Endodermal cell (in vitro differentiated cells): ENCODE measurements at regions not wholly inside any gene's neighbourhood (a gene's known extent, or its start where the extent isn't known, plus 50 kb on each side); places are given as distances from the start of the nearest gene placed in this dataset.

Source experiments
- DNase-seq: peaks from one replicate; pipeline ENCODE4 v3.0.0-alpha.2; 2017
- H3K27ac ChIP-seq: 2 replicates; pipeline ENCODE4 v1.5.1; 2013; ENCODE audit warnings: mild to moderate bottlenecking, low read depth, low read length, moderate library complexity
- H3K27me3 ChIP-seq: 2 replicates; pipeline ENCODE4 v1.6.1; 2013; ENCODE audit warnings: mild to moderate bottlenecking, low read length, moderate library complexity; ENCODE audit not compliant: insufficient read depth, control insufficient read depth, poor library complexity, severe bottlenecking
- H3K36me3 ChIP-seq: 2 replicates; pipeline ENCODE4 v1.7.0; 2013; ENCODE audit warnings: mild to moderate bottlenecking, low read length, moderate library complexity; ENCODE audit not compliant: control insufficient read depth, insufficient read depth
- H3K4me1 ChIP-seq: one replicate; pipeline ENCODE4 v1.7.0; 2013; ENCODE audit warnings: low read length; ENCODE audit not compliant: control insufficient read depth, insufficient read depth
- H3K4me3 ChIP-seq: 2 replicates; pipeline ENCODE4 v1.5.1; 2013; ENCODE audit warnings: mild to moderate bottlenecking, low read length, moderate library complexity
- H3K9ac ChIP-seq: 2 replicates; pipeline ENCODE4 v1.6.1; 2013; ENCODE audit warnings: mild to moderate bottlenecking, low read length, moderate library complexity; ENCODE audit not compliant: poor library complexity, severe bottlenecking; ENCODE audit errors: extremely low read depth
- H3K9me3 ChIP-seq: 2 replicates; pipeline ENCODE4 v1.6.1; 2013; ENCODE audit warnings: mild to moderate bottlenecking, low read length, moderate library complexity; ENCODE audit not compliant: control insufficient read depth
- H3K27ac Mint-ChIP-seq: 2 replicates; pipeline ENCODE4 v1.8.0; 2020; ENCODE audit warnings: mixed read lengths
- H3K27me3 Mint-ChIP-seq: 2 replicates; pipeline ENCODE4 v1.8.0; 2021; ENCODE audit warnings: mild to moderate bottlenecking, mixed read lengths; ENCODE audit not compliant: insufficient read depth
- H3K36me3 Mint-ChIP-seq: 2 replicates; pipeline ENCODE4 v1.8.0; 2020; ENCODE audit warnings: low read depth, mixed read lengths
- H3K4me1 Mint-ChIP-seq: 2 replicates; pipeline ENCODE4 v1.8.0; 2020; ENCODE audit warnings: mixed read lengths
- H3K4me3 Mint-ChIP-seq: 2 replicates; pipeline ENCODE4 v1.8.0; 2020; ENCODE audit warnings: mild to moderate bottlenecking, moderate library complexity, mixed read lengths
- H3K9me3 Mint-ChIP-seq: 2 replicates; pipeline ENCODE4 v1.8.0; 2020; ENCODE audit warnings: mild to moderate bottlenecking, mixed read lengths
- CTCF ChIP-seq: fragments of 200-600 bp; sonication (generic); conservative IDR thresholded peaks from 2 replicates; pipeline ENCODE4 v1.5.0; 2021; ENCODE audit warnings: antibody characterized with exemption, mild to moderate bottlenecking
- WGBS, 2 experiments: methylation state at CpG; one replicate each; pipeline versions ENCODE4 v1.1.5 to v1.1.7; 2013; ENCODE audit warnings: missing lambda C conversion rate in 2 of 2, mixed read lengths in 1 of 2; ENCODE audit not compliant: insufficient coverage in 1 of 2, insufficient read length in 1 of 2; 5-methylcytosine and 5-hydroxymethylcytosine counted together

GRCh38 chr2:212831671-212832199 lies 293.1 kb upstream of the ERBB4 start:
- Mint-ChIP-seq H3K4me3 (no peak overlapping the region), H3K4me1 (no peaks in the 10 kb centered on the region), H3K27ac (no peak overlapping the region), H3K9me3 (peaks cover 23% of the 10 kb centered on the region), H3K36me3 (peaks cover 2% of the 10 kb centered on the region), H3K27me3 (no peaks in the 10 kb centered on the region)
- no peak for DNase-seq
- no peak for TF ChIP-seq CTCF
- no peak overlapping the region for H3K27ac ChIP-seq
- no peaks in the 10 kb centered on the region for H3K36me3 ChIP-seq
- no peaks in the 10 kb centered on the region for H3K9me3 ChIP-seq
- no peak overlapping the region for H3K4me3 ChIP-seq
- no peaks in the 10 kb centered on the region for H3K27me3 ChIP-seq
- H3K4me1 ChIP-seq: no peaks in the 10 kb centered on the region
- H3K9ac ChIP-seq: no peak overlapping the region
- 95 to 98% methylated on average over 32 to 50 of the region's 50 CpGs for WGBS, 2 experiments

- H3K9me3 Mint-ChIP-seq: peaks cover 3% of the 10 kb centered on the region
Measured at GRCh38 chr2:212816267-212816666, 277.7 kb upstream of the ERBB4 start.

GRCh38 chr2:212815453-212815852 lies 276.9 kb upstream of the ERBB4 start:
- DNase-seq: no peak
- WGBS, 2 experiments: 94 to 100% methylated on average over 3 to 5 of the region's 5 CpGs

More at GRCh38 chr2:212816267-212816666, 277.7 kb upstream of the ERBB4 start:
- H3K27ac Mint-ChIP-seq: peak overlapping the region; percentile 22
- no peaks in the 10 kb centered on the region for H3K27me3 ChIP-seq
- no peaks in the 10 kb centered on the region for H3K4me1 ChIP-seq
- no peak overlapping the region for H3K9ac ChIP-seq
- no peaks in the 10 kb centered on the region for H3K9me3 ChIP-seq
- DNase-seq: peak; percentile 55
- no peak overlapping the region for H3K4me3 ChIP-seq
- no peak for TF ChIP-seq CTCF
- no peaks in the 10 kb centered on the region for H3K36me3 Mint-ChIP-seq
- H3K27ac ChIP-seq: no peak overlapping the region
- H3K4me3 Mint-ChIP-seq: no peak overlapping the region
- H3K36me3 ChIP-seq: no peaks in the 10 kb centered on the region
- H3K4me1 Mint-ChIP-seq: peaks cover 3% of the 10 kb centered on the region
- H3K27me3 Mint-ChIP-seq: no peaks in the 10 kb centered on the region
- 63 to 88% methylated on average over 1 to 2 of the region's 2 CpGs for WGBS, 2 experiments

More at GRCh38 chr2:212815453-212815852, 276.9 kb upstream of the ERBB4 start:
- H3K4me3 ChIP-seq: no peak overlapping the region
- Mint-ChIP-seq H3K27me3 (no peaks in the 10 kb centered on the region), H3K9me3 (peaks cover 3% of the 10 kb centered on the region), H3K4me1 (peaks cover 3% of the 10 kb centered on the region), H3K27ac (no peak overlapping the region), H3K4me3 (no peak overlapping the region), H3K36me3 (no peaks in the 10 kb centered on the region)
- no peaks in the 10 kb centered on the region for H3K4me1 ChIP-seq
- H3K9me3 ChIP-seq: no peaks in the 10 kb centered on the region
- no peak for TF ChIP-seq CTCF
- H3K9ac ChIP-seq: no peak overlapping the region
- no peaks in the 10 kb centered on the region for H3K27me3 ChIP-seq
- no peaks in the 10 kb centered on the region for H3K36me3 ChIP-seq
- H3K27ac ChIP-seq: no peak overlapping the region
